Liver (tissue), 8 donors: ENCODE measurements at regions not wholly inside any gene's neighbourhood (a gene's known extent, or its start where the extent isn't known, plus 50 kb on each side); places are given as distances from the start of the nearest gene placed in this dataset.

Experiments
- DNase-seq: peaks from one replicate; pipeline ENCODE4 v3.0.0-alpha.2; 2017; ENCODE audit warnings: low spot score
- H3K27ac ChIP-seq, 2 donors: one replicate each; pipeline ENCODE4 v1.7.0; 2013; ENCODE audit warnings: inconsistent platforms in 2 of 2, low read length in 2 of 2, control low read depth in 1 of 2, low read depth in 1 of 2, mild to moderate bottlenecking in 1 of 2
- H3K27me3 ChIP-seq, 4 donors: one replicate each; pipeline versions ENCODE4 v1.6.1 to v1.7.0; 2013; ENCODE audit warnings: low read length in 3 of 4, inconsistent platforms in 1 of 4, mild to moderate bottlenecking in 1 of 4, moderate library complexity in 1 of 4; ENCODE audit not compliant: control insufficient read depth in 4 of 4, insufficient read depth in 4 of 4
- H3K36me3 ChIP-seq, 4 donors: one replicate each; pipeline versions ENCODE4 v1.6.1 to v1.7.0; 2013; ENCODE audit warnings: low read length in 3 of 4, mild to moderate bottlenecking in 3 of 4, low read depth in 1 of 4, moderate library complexity in 1 of 4; ENCODE audit not compliant: control insufficient read depth in 4 of 4, insufficient read depth in 3 of 4
- H3K4me1 ChIP-seq, 4 donors: one replicate each; pipeline versions ENCODE4 v1.6.1 to v1.7.0; 2013; ENCODE audit warnings: low read length in 3 of 4, mild to moderate bottlenecking in 3 of 4, moderate library complexity in 1 of 4; ENCODE audit not compliant: control insufficient read depth in 4 of 4, insufficient read depth in 4 of 4
- H3K4me3 ChIP-seq, 3 donors: one replicate each; pipeline versions ENCODE4 v1.6.1 to v1.7.0; 2013; ENCODE audit warnings: low read length in 3 of 3, control low read depth in 1 of 3, low read depth in 1 of 3, mild to moderate bottlenecking in 1 of 3
- H3K9ac ChIP-seq, 2 donors: one replicate each; pipeline ENCODE4 v1.7.0; 2013; ENCODE audit warnings: low read length in 2 of 2, mild to moderate bottlenecking in 2 of 2, moderate library complexity in 2 of 2, control low read depth in 1 of 2, low read depth in 1 of 2
- H3K9me3 ChIP-seq, 4 donors: one replicate each; pipeline versions ENCODE4 v1.6.1 to v1.7.0; 2013; ENCODE audit warnings: low read length in 3 of 4; ENCODE audit not compliant: control insufficient read depth in 4 of 4
- ATF3 ChIP-seq: IDR thresholded peaks from 2 replicates; pipeline ENCODE4 v1.6.1; 2016; ENCODE audit warnings: antibody characterized with exemption
- CTCF ChIP-seq: fragments of 150-350 bp; IDR thresholded peaks from 2 replicates; pipeline ENCODE4 v1.5.1; 2017; ENCODE audit warnings: improper control_type of control experiment, low read depth, low read length; ENCODE audit not compliant: missing input control
- FOXA2 ChIP-seq: IDR thresholded peaks from 2 replicates; pipeline ENCODE4 v1.6.1; 2016; ENCODE audit warnings: antibody characterized with exemption
- GABPA ChIP-seq, 2 donors: IDR thresholded peaks in 1 of 2; conservative IDR thresholded peaks in 1 of 2; 2 replicates each; pipeline ENCODE4 v1.6.1; 2016; ENCODE audit warnings: antibody characterized with exemption in 2 of 2, mild to moderate bottlenecking in 1 of 2, moderate library complexity in 1 of 2
- NR2F2 ChIP-seq: IDR thresholded peaks from 2 replicates; pipeline ENCODE4 v1.6.1; 2016; ENCODE audit warnings: antibody characterized with exemption
- TAF1 ChIP-seq: conservative IDR thresholded peaks from 2 replicates; pipeline ENCODE4 v1.6.1; 2016; ENCODE audit warnings: antibody characterized with exemption, mild to moderate bottlenecking
- ZBTB33 ChIP-seq: IDR thresholded peaks from 2 replicates; pipeline ENCODE4 v1.6.1; 2016; ENCODE audit warnings: antibody characterized with exemption
- WGBS: extraction: QIAGEN DNeasy Blood & Tissue Kit; methylation state at CpG from one replicate; pipeline ENCODE4 v1.1.7; 2013; 5-methylcytosine and 5-hydroxymethylcytosine counted together
- donor health status: healthy.
- donor health status: healthy.
- donor health status: healthy.
- donor health status: healthy.
- donor health status: healthy.

GRCh38 chr21:23108533-23108932, 2110.3 kb downstream of the NCAM2 start:
- Histone ChIP-seq H3K27ac (no peak overlapping the region), H3K27me3 (no peaks in the 10 kb centered on the region), H3K4me3 (no peak overlapping the region), H3K36me3 (no peaks in the 10 kb centered on the region), H3K9me3 (no peaks in the 10 kb centered on the region), H3K9ac (no peak overlapping the region), H3K4me1 (no peaks in the 10 kb centered on the region)
- no peak for TF ChIP-seq TAF1
- no peak for TF ChIP-seq ZBTB33
- no peak for TF ChIP-seq NR2F2
- no peak for DNase-seq

- Histone ChIP-seq H3K9me3 (no peaks in the 10 kb centered on the region), H3K4me3 (no peak overlapping the region), H3K27me3 (no peaks in the 10 kb centered on the region), H3K27ac (no peak overlapping the region), H3K36me3 (no peaks in the 10 kb centered on the region), H3K9ac (no peak overlapping the region), H3K4me1 (no peaks in the 10 kb centered on the region)
- TF ChIP-seq TAF1 (no peak), GABPA (IDR thresholded peaks at IDR 0.05 in 1 of 2, conservative IDR thresholded peaks at IDR 0.05 in 1 of 2) (no peak)
- no peak for DNase-seq
- 56% methylated on average over 3 of the region's 3 CpGs for WGBS
Observed at GRCh38 chr21:23111070-23111600, 2112.9 kb downstream of the NCAM2 start.

- H3K9ac ChIP-seq: no peak overlapping the region
- H3K36me3 ChIP-seq: no peaks in the 10 kb centered on the region
- H3K27ac ChIP-seq: no peak overlapping the region
- H3K4me1 ChIP-seq: no peaks in the 10 kb centered on the region
- 71% methylated on average over 1 of the region's 1 CpG for WGBS
- TF ChIP-seq ATF3: no peak
- TF ChIP-seq CTCF: no peak
- no peak for TF ChIP-seq FOXA2
- TF ChIP-seq ZBTB33: no peak
- no peak for TF ChIP-seq NR2F2
- no peak for DNase-seq
- no peaks in the 10 kb centered on the region for H3K9me3 ChIP-seq
- H3K27me3 ChIP-seq: no peaks in the 10 kb centered on the region
- H3K4me3 ChIP-seq: no peak overlapping the region
Observed at GRCh38 chr21:23119491-23119890, 2121.3 kb downstream of the NCAM2 start.
